Liver (tissue), 7 donors: ENCODE measurements at regions not wholly inside any gene's neighbourhood (a gene's known extent, or its start where the extent isn't known, plus 50 kb on each side); places are given as distances from the start of the nearest gene placed in this dataset.

Experiments
- DNase-seq: peaks from one replicate; pipeline ENCODE4 v3.0.0-alpha.2; 2017; ENCODE audit warnings: low spot score
- H3K27ac ChIP-seq, 2 donors: one replicate each; pipeline ENCODE4 v1.7.0; 2013; ENCODE audit warnings: inconsistent platforms in 2 of 2, low read length in 2 of 2, control low read depth in 1 of 2, low read depth in 1 of 2, mild to moderate bottlenecking in 1 of 2
- H3K27me3 ChIP-seq, 4 donors: one replicate each; pipeline versions ENCODE4 v1.6.1 to v1.7.0; 2013; ENCODE audit warnings: low read length in 3 of 4, inconsistent platforms in 1 of 4, mild to moderate bottlenecking in 1 of 4, moderate library complexity in 1 of 4; ENCODE audit not compliant: control insufficient read depth in 4 of 4, insufficient read depth in 4 of 4
- H3K36me3 ChIP-seq, 4 donors: one replicate each; pipeline versions ENCODE4 v1.6.1 to v1.7.0; 2013; ENCODE audit warnings: low read length in 3 of 4, mild to moderate bottlenecking in 3 of 4, low read depth in 1 of 4, moderate library complexity in 1 of 4; ENCODE audit not compliant: control insufficient read depth in 4 of 4, insufficient read depth in 3 of 4
- H3K4me1 ChIP-seq, 4 donors: one replicate each; pipeline versions ENCODE4 v1.6.1 to v1.7.0; 2013; ENCODE audit warnings: low read length in 3 of 4, mild to moderate bottlenecking in 3 of 4, moderate library complexity in 1 of 4; ENCODE audit not compliant: control insufficient read depth in 4 of 4, insufficient read depth in 4 of 4
- H3K4me3 ChIP-seq, 3 donors: one replicate each; pipeline versions ENCODE4 v1.6.1 to v1.7.0; 2013; ENCODE audit warnings: low read length in 3 of 3, control low read depth in 1 of 3, low read depth in 1 of 3, mild to moderate bottlenecking in 1 of 3
- H3K9ac ChIP-seq, 2 donors: one replicate each; pipeline ENCODE4 v1.7.0; 2013; ENCODE audit warnings: low read length in 2 of 2, mild to moderate bottlenecking in 2 of 2, moderate library complexity in 2 of 2, control low read depth in 1 of 2, low read depth in 1 of 2
- H3K9me3 ChIP-seq, 4 donors: one replicate each; pipeline versions ENCODE4 v1.6.1 to v1.7.0; 2013; ENCODE audit warnings: low read length in 3 of 4; ENCODE audit not compliant: control insufficient read depth in 4 of 4
- ATF3 ChIP-seq: IDR thresholded peaks from 2 replicates; pipeline ENCODE4 v1.6.1; 2016; ENCODE audit warnings: antibody characterized with exemption
- EGR1 ChIP-seq, 2 donors: IDR thresholded peaks; 2 replicates each; pipeline ENCODE4 v1.6.1; 2016 to 2018; ENCODE audit warnings: antibody characterized with exemption in 2 of 2, low read depth in 2 of 2
- FOXA1 ChIP-seq: IDR thresholded peaks from 2 replicates; pipeline ENCODE4 v1.6.1; 2016; ENCODE audit warnings: antibody characterized with exemption
- FOXA2 ChIP-seq: IDR thresholded peaks from 2 replicates; pipeline ENCODE4 v1.6.1; 2016; ENCODE audit warnings: antibody characterized with exemption
- GABPA ChIP-seq, 2 donors: IDR thresholded peaks in 1 of 2; conservative IDR thresholded peaks in 1 of 2; 2 replicates each; pipeline ENCODE4 v1.6.1; 2016; ENCODE audit warnings: antibody characterized with exemption in 2 of 2, mild to moderate bottlenecking in 1 of 2, moderate library complexity in 1 of 2
- HNF4A ChIP-seq, 2 donors: conservative IDR thresholded peaks; 2 replicates each; pipeline ENCODE4 v1.6.1; 2016; ENCODE audit warnings: antibody characterized with exemption in 2 of 2, mild to moderate bottlenecking in 2 of 2
- JUND ChIP-seq, 2 donors: IDR thresholded peaks; 2 replicates each; pipeline ENCODE4 v1.6.1; 2016; ENCODE audit warnings: antibody characterized with exemption in 2 of 2
- NR2F2 ChIP-seq: IDR thresholded peaks from 2 replicates; pipeline ENCODE4 v1.6.1; 2016; ENCODE audit warnings: antibody characterized with exemption
- RAD21 ChIP-seq, 2 donors: IDR thresholded peaks; 2 replicates each; pipeline ENCODE4 v1.6.1; 2016; ENCODE audit warnings: antibody characterized with exemption in 2 of 2, mild to moderate bottlenecking in 2 of 2
- REST ChIP-seq: IDR thresholded peaks from 2 replicates; pipeline ENCODE4 v1.6.1; 2016; ENCODE audit warnings: antibody characterized with exemption, mild to moderate bottlenecking
- RXRA ChIP-seq, 2 donors: IDR thresholded peaks; 2 replicates each; pipeline ENCODE4 v1.6.1; 2017 to 2018; ENCODE audit warnings: antibody characterized with exemption in 2 of 2, mild to moderate bottlenecking in 1 of 2
- SP1 ChIP-seq: IDR thresholded peaks from 2 replicates; pipeline ENCODE4 v1.6.1; 2018; ENCODE audit warnings: antibody characterized with exemption, mild to moderate bottlenecking
- TAF1 ChIP-seq: conservative IDR thresholded peaks from 2 replicates; pipeline ENCODE4 v1.6.1; 2016; ENCODE audit warnings: antibody characterized with exemption, mild to moderate bottlenecking
- ZBTB33 ChIP-seq: IDR thresholded peaks from 2 replicates; pipeline ENCODE4 v1.6.1; 2016; ENCODE audit warnings: antibody characterized with exemption
- WGBS: extraction: QIAGEN DNeasy Blood & Tissue Kit; methylation state at CpG from one replicate; pipeline ENCODE4 v1.1.7; 2013; 5-methylcytosine and 5-hydroxymethylcytosine counted together
- donor health status: healthy.
- donor health status: healthy.
- donor health status: healthy.
- donor health status: healthy.

GRCh38 chr6:167491438-167492099, 166.7 kb downstream of the TTLL2 start:
- TF ChIP-seq REST (peak; percentile 40), FOXA1 (no peak), TAF1 (no peak), RAD21 (IDR thresholded peaks at IDR 0.05) (no peak), GABPA (IDR thresholded peaks at IDR 0.05 in 1 of 2, conservative IDR thresholded peaks at IDR 0.05 in 1 of 2) (no peak), FOXA2 (peak; percentile 8), SP1 (no peak), ATF3 (no peak), JUND (IDR thresholded peaks at IDR 0.05) (no peak), EGR1 (IDR thresholded peaks at IDR 0.05; ENCODE audit: low read depth in 2 of 2) (no peak), NR2F2 (no peak), RXRA (IDR thresholded peaks at IDR 0.05) (no peak)
- Histone ChIP-seq H3K9ac (no peak overlapping the region), H3K27me3 (no peaks in the 10 kb centered on the region), H3K4me3 (no peak overlapping the region), H3K27ac (no peak overlapping the region), H3K9me3 (no peaks in the 10 kb centered on the region), H3K4me1 (peaks cover under 1 to 42% (median 27%) of the 10 kb centered on the region in 4 donors), H3K36me3 (no peaks in the 10 kb centered on the region)
- no peak for DNase-seq
- 75% methylated on average over 12 of the region's 12 CpGs for WGBS

GRCh38 chr6:167492100-167492449, 167.2 kb downstream of the TTLL2 start:
- Histone ChIP-seq H3K9me3 (no peaks in the 10 kb centered on the region), H3K36me3 (no peaks in the 10 kb centered on the region), H3K27me3 (no peaks in the 10 kb centered on the region), H3K4me1 (peaks cover 6 to 47% (median 32%) of the 10 kb centered on the region in 4 donors), H3K9ac (no peak overlapping the region), H3K27ac (no peak overlapping the region), H3K4me3 (no peak overlapping the region)
- no peak for TF ChIP-seq HNF4A (conservative IDR thresholded peaks at IDR 0.05)
- WGBS, result 70% methylated on average over 12 of the region's 12 CpGs
- DNase-seq, result no peak

GRCh38 chr6:167493310-167493709, 168.4 kb downstream of the TTLL2 start:
- DNase-seq, result no peak
- 96% methylated on average over 3 of the region's 3 CpGs for WGBS
- no peak overlapping the region for H3K27ac ChIP-seq

More at GRCh38 chr6:167493310-167493709, 168.4 kb downstream of the TTLL2 start:
- H3K4me1 ChIP-seq, result peaks cover 12 to 55% (median 37%) of the 10 kb centered on the region in 4 donors
- H3K9me3 ChIP-seq, result no peaks in the 10 kb centered on the region
- no peak overlapping the region for H3K9ac ChIP-seq
- no peak overlapping the region for H3K4me3 ChIP-seq
- no peaks in the 10 kb centered on the region for H3K27me3 ChIP-seq
- TF ChIP-seq ZBTB33, result peak; percentile 8
- TF ChIP-seq RAD21 (IDR thresholded peaks at IDR 0.05), result no peak
- H3K36me3 ChIP-seq, result no peaks in the 10 kb centered on the region
